Heart right ventricle (tissue), 16 donors: ENCODE measurements at regions not wholly inside any gene's neighbourhood (a gene's known extent, or its start where the extent isn't known, plus 50 kb on each side); places are given as distances from the start of the nearest gene placed in this dataset.

Experiments
- ATAC-seq, 8 donors: fragments of 200-7000 bp; cut with Tn5 transposase; one replicate each; pipeline ENCODE4 v1.9.1; 2020; ENCODE audit warnings: mild to moderate bottlenecking in 8 of 8, moderate library complexity in 8 of 8, moderate number of reproducible peaks in 1 of 8
- DNase-seq, 2 donors: peaks; one replicate each; pipeline ENCODE4 v3.0.0-alpha.2; 2020
- H3K27ac ChIP-seq, 10 donors: fragments of 200-600 bp; sonication (generic) in 2 of 10; one replicate each; pipeline versions ENCODE4 v1.5.0 to v1.8.0; 2020 to 2022; ENCODE audit warnings: mild to moderate bottlenecking in 3 of 10
- H3K27me3 ChIP-seq, 7 donors: fragments of 200-600 bp; one replicate each; pipeline ENCODE4 v1.8.0; 2021 to 2022; ENCODE audit warnings: mild to moderate bottlenecking in 2 of 7
- H3K36me3 ChIP-seq, 9 donors: fragments of 200-600 bp; sonication (generic) in 1 of 9; one replicate each; pipeline versions ENCODE4 v1.5.0 to v1.8.0; 2020 to 2022; ENCODE audit warnings: mild to moderate bottlenecking in 2 of 9
- H3K4me1 ChIP-seq, 9 donors: fragments of 200-600 bp; sonication (generic) in 1 of 9; one replicate each; pipeline versions ENCODE4 v1.5.0 to v1.8.0; 2020 to 2022; ENCODE audit warnings: mild to moderate bottlenecking in 4 of 9
- H3K4me3 ChIP-seq, 10 donors: fragments of 200-600 bp; sonication (generic) in 2 of 10; one replicate each; pipeline versions ENCODE4 v1.5.0 to v1.8.0; 2020 to 2022; ENCODE audit warnings: mild to moderate bottlenecking in 7 of 10, moderate library complexity in 2 of 10
- H3K9me3 ChIP-seq, 11 donors: fragments of 200-600 bp in 10 of 11; sonication (generic) in 2 of 11; one replicate each; pipeline versions ENCODE4 v1.5.0 to v1.8.0; 2013 to 2022; ENCODE audit warnings: mild to moderate bottlenecking in 2 of 11, control low read depth in 1 of 11, moderate library complexity in 1 of 11
- WGBS, 2 donors: extraction: QIAGEN DNeasy Blood & Tissue Kit; methylation state at CpG; one replicate each; pipeline ENCODE4 v1.1.7; 2013; ENCODE audit warnings: inconsistent platforms in 1 of 2; 5-methylcytosine and 5-hydroxymethylcytosine counted together
- intact Hi-C, 10 donors: fragments of 100-400 bp; cut with DNase I; formaldehyde crosslinking; loops; one replicate each; pipeline versions ENCODE4 v1.11.1 to v1.14.2; 2022
- TF ChIP-seq, protein P1 (sequence below), 9 donors: fragments of 200-600 bp; sonication (generic) in 2 of 9; IDR thresholded peaks; one replicate each; pipeline versions ENCODE4 v1.5.0 to v1.8.0; 2021 to 2022; ENCODE audit warnings: antibody characterized with exemption in 9 of 9, mild to moderate bottlenecking in 5 of 9, moderate library complexity in 1 of 9
- donor health status: Arrhythmogenic right ventricular cardiomyopathy.
- donor health status: ischemic (EF 13 %, LVEDD 7.1; RV severe dilation, severe dysfunction).
- donor health status: healthy with polysubstance abuse.
- donor health status: DM: no; HTN: yes; CAD: no.
- donor health status: DM: no; HTN: no; CAD: no.
- donor health status: ischemic (EF 25% LVEDD 6.9; RV normal size, moderate dysfunction).
- donor health status: ischemic (EF 25% LVEDD 5.7; RV mildly dilated, moderate dysfunction).
- donor health status: healthy.
- donor health status: DM: yes; HTN: yes; CAD: no.
- donor health status: Ischemic cardiomyopathy.
- donor health status: ischemic (EF 35%, LVEDD 5.7; RV mildly dilated, moderate dysfunction).
- donor health status: nonischemic (EF 11% LVEDD 7.7; RV severe dilation, severe dysfunction).
- donor health status: DM: yes; HTN: yes; CAD: no.
- donor health status: PGD.
- donor health status: ischemic (EF 29% LVEDD 5.4; RV normal size, mild dysfunction).
- donor health status: nonischemic (EF 23%, LVEDD 6.1; RV moderate dilation, normal function).

GRCh38 chr1:228818928-228819630 is 83.8 kb downstream of the RHOU start:
- TF ChIP-seq, protein P1, sequence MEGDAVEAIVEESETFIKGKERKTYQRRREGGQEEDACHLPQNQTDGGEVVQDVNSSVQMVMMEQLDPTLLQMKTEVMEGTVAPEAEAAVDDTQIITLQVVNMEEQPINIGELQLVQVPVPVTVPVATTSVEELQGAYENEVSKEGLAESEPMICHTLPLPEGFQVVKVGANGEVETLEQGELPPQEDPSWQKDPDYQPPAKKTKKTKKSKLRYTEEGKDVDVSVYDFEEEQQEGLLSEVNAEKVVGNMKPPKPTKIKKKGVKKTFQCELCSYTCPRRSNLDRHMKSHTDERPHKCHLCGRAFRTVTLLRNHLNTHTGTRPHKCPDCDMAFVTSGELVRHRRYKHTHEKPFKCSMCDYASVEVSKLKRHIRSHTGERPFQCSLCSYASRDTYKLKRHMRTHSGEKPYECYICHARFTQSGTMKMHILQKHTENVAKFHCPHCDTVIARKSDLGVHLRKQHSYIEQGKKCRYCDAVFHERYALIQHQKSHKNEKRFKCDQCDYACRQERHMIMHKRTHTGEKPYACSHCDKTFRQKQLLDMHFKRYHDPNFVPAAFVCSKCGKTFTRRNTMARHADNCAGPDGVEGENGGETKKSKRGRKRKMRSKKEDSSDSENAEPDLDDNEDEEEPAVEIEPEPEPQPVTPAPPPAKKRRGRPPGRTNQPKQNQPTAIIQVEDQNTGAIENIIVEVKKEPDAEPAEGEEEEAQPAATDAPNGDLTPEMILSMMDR (IDR thresholded peaks at IDR 0.05): no peak
- DNase-seq (no peak), ATAC-seq (no peak)
- intact Hi-C loops: no loop called here
- Histone ChIP-seq H3K4me1 (no peaks in the 10 kb centered on the region), H3K4me3 (no peak overlapping the region), H3K27me3 (peaks cover 0 to 19% (median 0%) of the 10 kb centered on the region in 7 donors), H3K36me3 (no peaks in the 10 kb centered on the region), H3K27ac (no peak overlapping the region), H3K9me3 (no peaks in the 10 kb centered on the region)
- WGBS, 2 donors: 80 to 82% methylated on average over 6 of the region's 6 CpGs

DNA sequence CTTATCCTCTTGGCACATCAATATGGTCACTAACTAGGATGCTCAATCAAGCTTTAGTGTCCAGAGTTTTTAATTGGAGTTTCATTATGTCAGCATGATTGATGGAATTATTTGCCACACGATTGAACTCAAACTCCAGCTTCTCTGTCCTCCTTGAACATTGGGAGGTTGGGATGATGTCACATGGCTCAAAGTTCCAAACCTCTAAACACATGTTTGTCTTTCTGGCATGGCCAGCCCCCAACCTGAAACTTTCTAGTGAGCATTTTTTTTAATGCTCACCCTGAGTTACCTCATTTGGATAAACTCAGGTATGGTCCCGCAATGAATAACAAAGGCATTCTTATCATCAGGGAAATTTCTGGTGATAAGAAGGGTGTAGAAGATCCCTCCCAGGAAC is 86.0 kb downstream of the RHOU start:
- TF ChIP-seq, protein P1 (IDR thresholded peaks at IDR 0.05): no peak
- no peak for ATAC-seq
- Histone ChIP-seq H3K27me3 (peaks cover 0 to 11% (median 0%) of the 10 kb centered on the region in 7 donors), H3K4me1 (peaks cover 0 to 7% (median 0%) of the 10 kb centered on the region in 9 donors), H3K36me3 (no peaks in the 10 kb centered on the region), H3K4me3 (no peak overlapping the region), H3K27ac (no peak overlapping the region), H3K9me3 (no peaks in the 10 kb centered on the region)
- DNase-seq: no peak
- intact Hi-C loops: no loop called here
- 67 to 85% methylated on average over 2 of the region's 2 CpGs for WGBS, 2 donors

- TF ChIP-seq, protein P1 (IDR thresholded peaks at IDR 0.05): no peak
- no peak overlapping the region for H3K4me3 ChIP-seq
- no peaks in the 10 kb centered on the region for H3K9me3 ChIP-seq
- H3K27me3 ChIP-seq: peaks cover 0 to 21% (median 0%) of the 10 kb centered on the region in 7 donors
- ATAC-seq (no peak), DNase-seq (no peak)
- H3K27ac ChIP-seq: no peak overlapping the region
- 76 to 85% methylated on average over 3 of the region's 3 CpGs for WGBS, 2 donors
- peaks cover 0 to 26% (median 0%) of the 10 kb centered on the region in 9 donors for H3K4me1 ChIP-seq
- H3K36me3 ChIP-seq: no peaks in the 10 kb centered on the region
- intact Hi-C loops: no loop called here
Measured at GRCh38 chr1:228823200-228823599, 87.9 kb downstream of the RHOU start.

DNA sequence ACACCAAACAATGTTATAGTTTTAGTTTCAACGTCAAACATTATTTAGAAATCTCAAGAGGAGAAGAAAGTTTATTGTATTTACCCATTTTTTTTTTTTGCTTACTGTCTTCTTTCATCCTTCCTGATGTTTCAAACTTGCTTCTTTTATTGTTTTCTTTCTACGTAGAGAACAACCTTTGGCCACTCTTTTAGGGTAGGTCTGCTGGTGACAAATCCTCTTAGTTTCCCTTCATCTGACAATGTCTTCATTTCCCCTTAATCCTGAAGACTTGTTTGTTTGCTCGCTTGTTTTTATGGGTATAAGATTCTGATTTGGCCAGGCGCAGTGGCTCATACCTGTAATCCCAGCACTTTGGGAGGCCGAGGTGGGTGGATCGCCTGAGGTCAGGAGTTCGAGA is 89.1 kb downstream of the RHOU start:
- no peak for ATAC-seq
- peaks cover 0 to 26% (median 0%) of the 10 kb centered on the region in 9 donors for H3K4me1 ChIP-seq
- WGBS, 2 donors: 95 to 97% methylated on average over 7 of the region's 7 CpGs

More for the DNA sequence above, 89.1 kb downstream of the RHOU start:
- Histone ChIP-seq H3K4me3 (no peak overlapping the region), H3K36me3 (no peaks in the 10 kb centered on the region), H3K9me3 (no peaks in the 10 kb centered on the region), H3K27ac (no peak overlapping the region), H3K27me3 (peaks cover 0 to 30% (median 0%) of the 10 kb centered on the region in 7 donors)
- TF ChIP-seq, protein P1 (IDR thresholded peaks at IDR 0.05): no peak
- no peak for DNase-seq
- intact Hi-C loops: no loop called here
